Neuron (in vitro differentiated cells): ENCODE measurements at regions not wholly inside any gene's neighbourhood (a gene's known extent, or its start where the extent isn't known, plus 50 kb on each side); places are given as distances from the start of the nearest gene placed in this dataset.

Experiments
- H2AFZ ChIP-seq: one replicate; pipeline ENCODE4 v1.6.1; 2013; ENCODE audit warnings: low read depth, mild to moderate bottlenecking, inconsistent platforms, low read length, moderate library complexity
- H3K27me3 ChIP-seq: one replicate; pipeline ENCODE4 v1.6.1; 2013; ENCODE audit warnings: low read length; ENCODE audit not compliant: insufficient read depth
- H3K36me3 ChIP-seq: one replicate; pipeline ENCODE4 v1.6.1; 2013; ENCODE audit warnings: low read length; ENCODE audit not compliant: insufficient read depth
- H3K4me1 ChIP-seq: one replicate; pipeline ENCODE4 v1.6.1; 2013; ENCODE audit warnings: low read length; ENCODE audit not compliant: insufficient read depth
- H3K4me3 ChIP-seq: 2 replicates; pipeline ENCODE4 v1.5.1; 2013; ENCODE audit warnings: mild to moderate bottlenecking, low read length, moderate library complexity
- H3K9me3 ChIP-seq: one replicate; pipeline ENCODE4 v1.6.1; 2013; ENCODE audit warnings: low read length

DNA sequence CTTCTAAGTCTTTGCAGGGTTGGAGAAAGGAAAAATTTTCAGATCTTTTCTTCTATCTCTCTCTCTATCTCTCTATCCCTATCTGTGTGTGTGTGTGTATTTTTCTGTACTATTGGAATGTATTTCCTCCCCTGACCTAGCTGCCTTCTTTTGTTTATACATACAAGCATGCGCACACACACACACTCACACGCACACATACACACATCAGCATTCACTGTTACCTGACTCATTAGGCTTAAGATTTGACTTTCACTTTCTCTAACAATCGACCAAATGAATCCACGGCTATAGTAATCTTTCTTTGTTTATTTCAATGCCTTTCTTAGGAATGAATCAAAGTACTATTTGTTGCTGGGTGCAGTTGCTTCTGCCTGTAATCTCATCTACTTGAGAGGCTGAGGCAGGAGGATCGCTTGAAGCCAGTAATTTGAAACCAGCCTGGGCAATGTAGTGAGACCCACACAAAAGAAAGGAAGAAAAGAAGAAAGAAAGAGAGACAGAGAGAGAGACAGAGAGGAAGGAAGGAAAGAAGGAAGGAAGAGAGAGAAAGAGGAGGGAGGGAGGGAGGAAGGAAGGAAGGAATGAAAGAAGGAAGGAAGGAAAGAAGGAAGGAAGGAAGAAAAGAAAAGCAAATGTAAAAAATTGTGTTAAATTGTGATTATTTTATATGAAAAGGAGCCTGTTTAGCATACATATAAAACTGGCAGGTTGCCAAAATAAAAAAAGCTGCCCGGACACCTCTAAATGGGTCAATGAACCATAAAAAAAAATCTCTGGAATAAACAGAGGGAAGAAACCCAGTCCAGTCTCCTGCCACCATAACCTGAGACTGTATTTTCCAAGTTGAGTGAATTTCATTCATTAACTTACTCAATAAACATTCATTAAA is 206.8 kb downstream of the ZNF326 start:
- no peak overlapping the region for H3K4me3 ChIP-seq
- H3K4me1 ChIP-seq = no peaks in the 10 kb centered on the region
- H3K27me3 ChIP-seq = peaks cover 3% of the 10 kb centered on the region
- no peaks in the 10 kb centered on the region for H3K9me3 ChIP-seq
- no peak overlapping the region for H2AFZ ChIP-seq
- H3K36me3 ChIP-seq = no peaks in the 10 kb centered on the region

DNA sequence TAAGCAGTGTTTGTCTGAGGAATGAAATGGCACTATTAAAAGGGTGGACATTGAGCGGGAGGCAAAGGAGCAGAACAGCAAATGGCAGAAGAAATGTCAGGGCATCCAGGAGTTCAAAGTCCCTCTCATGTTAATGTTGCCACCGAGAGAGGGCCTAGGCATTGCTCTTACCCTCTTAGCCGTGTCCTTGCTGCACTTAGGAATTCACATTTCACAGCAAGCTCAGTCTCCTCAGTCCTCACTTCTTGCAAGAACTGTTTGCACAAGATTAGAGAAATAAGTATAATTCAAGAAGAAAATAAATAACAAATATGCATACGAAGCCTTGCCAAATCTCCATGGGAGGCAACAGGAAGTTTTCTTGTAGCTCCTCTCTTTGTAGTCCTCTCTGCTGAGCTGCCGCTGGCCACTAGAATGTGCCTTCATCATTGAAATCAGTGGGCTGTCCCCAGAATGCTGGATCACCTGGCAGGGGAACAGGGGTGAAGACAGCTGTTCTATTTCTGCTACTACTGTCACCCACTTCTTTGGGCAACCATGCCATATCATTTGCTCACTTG is 205.8 kb downstream of the ZNF326 start:
- H3K9me3 ChIP-seq = no peaks in the 10 kb centered on the region
- no peak overlapping the region for H3K4me3 ChIP-seq
- H3K27me3 ChIP-seq = peaks cover 3% of the 10 kb centered on the region
- H3K4me1 ChIP-seq = no peaks in the 10 kb centered on the region
- H3K36me3 ChIP-seq = no peaks in the 10 kb centered on the region
- H2AFZ ChIP-seq = no peak overlapping the region

DNA sequence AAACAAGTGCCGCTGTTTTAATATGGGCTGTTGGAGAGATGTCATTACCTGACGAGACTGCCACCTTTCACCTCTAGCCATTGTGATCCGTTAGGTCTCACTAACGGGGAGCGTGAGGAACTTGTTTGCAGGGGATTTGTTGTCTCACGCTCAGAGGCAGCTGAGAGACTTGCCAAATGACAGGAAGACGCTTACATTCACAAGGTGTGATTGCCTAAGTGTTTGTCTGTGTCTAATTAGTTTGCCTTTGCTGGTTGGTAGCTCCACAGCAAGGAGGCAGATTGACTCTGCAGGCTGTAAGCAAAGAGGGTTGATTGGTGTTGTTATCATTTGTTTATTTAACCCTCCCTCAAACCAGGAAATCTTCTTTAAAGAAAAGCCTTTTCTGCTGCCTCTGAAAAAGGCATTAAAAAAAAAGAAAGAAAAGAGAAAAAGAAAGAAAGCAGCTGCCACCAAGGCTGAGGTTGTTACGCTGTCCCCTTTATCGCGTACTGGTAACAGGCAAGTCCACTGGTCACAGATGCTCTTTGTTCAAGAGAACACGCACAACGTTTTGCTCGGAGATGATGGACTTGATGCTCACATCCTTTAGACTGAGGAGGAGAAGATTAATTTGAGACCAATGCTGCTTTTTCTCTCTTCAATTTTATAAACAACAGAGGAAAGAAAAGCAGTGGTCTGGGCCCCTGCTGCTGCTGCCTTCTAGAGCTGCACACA is 203.9 kb downstream of the ZNF326 start:
- Histone ChIP-seq H3K27me3 (peaks cover 2% of the 10 kb centered on the region), H3K4me3 (no peak overlapping the region), H3K4me1 (no peaks in the 10 kb centered on the region), H3K9me3 (no peaks in the 10 kb centered on the region), H3K36me3 (no peaks in the 10 kb centered on the region), H2AFZ (no peak overlapping the region)

DNA sequence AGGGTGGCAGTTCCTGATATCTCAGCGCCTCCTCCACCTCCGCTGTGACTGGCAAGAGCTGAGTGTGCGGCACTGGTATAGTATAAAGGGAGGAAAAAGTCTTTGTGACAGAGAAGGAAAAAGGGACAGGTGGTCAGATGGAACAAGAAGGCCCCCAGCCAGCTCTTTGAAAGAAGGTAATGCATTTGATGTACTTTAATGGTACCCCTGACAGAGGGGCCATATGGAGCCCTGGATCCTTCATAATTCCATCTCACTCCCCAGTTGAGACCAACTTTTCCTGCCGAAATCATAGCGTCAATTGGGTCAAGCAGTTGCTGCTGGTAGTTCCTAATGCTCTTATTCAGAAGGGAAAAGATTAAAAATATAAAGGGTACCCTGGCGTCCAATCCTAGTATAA is 198.2 kb downstream of the ZNF326 start:
- Histone ChIP-seq H3K4me1 (no peaks in the 10 kb centered on the region), H3K4me3 (no peak overlapping the region), H2AFZ (no peak overlapping the region), H3K9me3 (no peaks in the 10 kb centered on the region), H3K27me3 (no peaks in the 10 kb centered on the region), H3K36me3 (no peaks in the 10 kb centered on the region)

DNA sequence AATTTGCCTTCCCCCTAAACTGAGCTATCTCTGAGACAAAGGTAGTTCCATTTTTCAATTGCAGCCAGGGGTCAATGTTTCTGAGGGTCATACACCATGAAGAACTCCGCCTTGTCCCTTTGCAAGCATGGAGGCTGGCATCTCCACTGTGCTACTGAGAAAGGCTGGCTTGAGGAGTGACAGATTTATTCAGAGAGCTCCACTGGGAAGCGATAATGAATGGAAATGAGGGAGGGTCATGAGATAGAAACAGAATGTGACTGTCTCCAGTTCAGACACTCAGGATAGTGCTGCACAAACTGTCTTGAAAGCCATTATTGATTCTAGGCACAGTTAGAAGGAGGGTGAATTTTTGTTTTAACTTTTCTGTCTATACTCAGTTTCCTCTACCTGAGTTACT is 197.5 kb downstream of the ZNF326 start:
- H3K9me3 ChIP-seq = no peaks in the 10 kb centered on the region
- no peaks in the 10 kb centered on the region for H3K27me3 ChIP-seq
- no peak overlapping the region for H2AFZ ChIP-seq
- no peaks in the 10 kb centered on the region for H3K36me3 ChIP-seq
- no peaks in the 10 kb centered on the region for H3K4me1 ChIP-seq
- no peak overlapping the region for H3K4me3 ChIP-seq

DNA sequence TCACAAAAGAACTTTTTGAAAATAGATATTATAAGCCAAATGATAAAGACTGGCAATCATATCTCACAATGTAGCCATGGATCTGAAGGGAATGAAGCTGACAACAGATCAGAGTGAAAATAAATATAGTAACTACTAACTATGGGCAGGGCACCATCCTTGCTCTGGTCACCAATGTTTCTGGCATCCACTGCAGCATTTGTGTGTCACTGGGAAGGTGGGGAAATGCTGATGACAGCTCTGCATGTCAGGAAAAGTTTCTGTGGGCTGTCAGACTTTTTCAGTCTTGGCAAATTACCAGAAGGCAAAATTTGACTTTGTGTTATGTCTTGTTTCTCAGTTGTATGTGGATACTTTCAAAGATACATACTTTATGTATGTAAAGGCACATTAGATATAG is 195.6 kb downstream of the ZNF326 start:
- Histone ChIP-seq H3K4me1 (no peaks in the 10 kb centered on the region), H3K27me3 (no peaks in the 10 kb centered on the region), H3K9me3 (no peaks in the 10 kb centered on the region), H3K36me3 (no peaks in the 10 kb centered on the region), H3K4me3 (no peak overlapping the region), H2AFZ (no peak overlapping the region)

DNA sequence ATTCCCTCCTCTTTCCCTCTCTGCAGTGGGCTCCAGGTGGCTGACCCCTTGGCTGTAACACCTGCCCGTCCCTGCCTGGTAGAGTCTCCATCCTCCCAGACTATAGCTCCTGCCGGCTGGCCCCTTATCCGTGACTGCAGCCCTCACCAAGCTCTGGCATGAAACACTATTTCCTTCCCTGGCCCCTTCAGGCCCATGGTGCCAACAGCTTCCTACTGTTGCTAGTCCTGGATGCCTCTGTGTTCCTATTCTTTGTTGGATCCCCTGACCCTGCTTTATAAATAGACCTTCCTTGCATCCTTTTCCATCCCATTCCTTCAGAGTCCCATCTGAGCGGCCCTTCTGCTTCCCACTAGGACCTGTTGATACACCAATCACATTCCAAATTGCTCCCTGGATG is 195.0 kb downstream of the ZNF326 start:
- H3K36me3 ChIP-seq = no peaks in the 10 kb centered on the region
- no peak overlapping the region for H3K4me3 ChIP-seq
- H3K27me3 ChIP-seq = no peaks in the 10 kb centered on the region
- H3K4me1 ChIP-seq = no peaks in the 10 kb centered on the region
- no peaks in the 10 kb centered on the region for H3K9me3 ChIP-seq
- no peak overlapping the region for H2AFZ ChIP-seq

DNA sequence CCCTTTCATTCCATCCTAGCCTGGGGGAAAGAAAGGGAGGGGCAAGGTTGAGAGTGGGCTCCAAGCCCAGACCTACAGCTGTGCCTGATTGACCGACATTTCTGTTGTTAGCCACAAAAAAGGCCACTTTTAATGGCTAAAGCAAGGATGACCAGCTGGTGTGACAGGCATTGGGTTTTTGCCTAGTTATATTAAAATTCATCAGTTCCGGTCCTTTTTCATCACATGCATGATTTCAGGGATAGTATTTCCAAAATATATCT is 192.3 kb downstream of the ZNF326 start:
- H3K9me3 ChIP-seq = no peaks in the 10 kb centered on the region
- no peak overlapping the region for H3K4me3 ChIP-seq
- no peaks in the 10 kb centered on the region for H3K36me3 ChIP-seq
- no peak overlapping the region for H2AFZ ChIP-seq
- no peaks in the 10 kb centered on the region for H3K27me3 ChIP-seq
- no peaks in the 10 kb centered on the region for H3K4me1 ChIP-seq

DNA sequence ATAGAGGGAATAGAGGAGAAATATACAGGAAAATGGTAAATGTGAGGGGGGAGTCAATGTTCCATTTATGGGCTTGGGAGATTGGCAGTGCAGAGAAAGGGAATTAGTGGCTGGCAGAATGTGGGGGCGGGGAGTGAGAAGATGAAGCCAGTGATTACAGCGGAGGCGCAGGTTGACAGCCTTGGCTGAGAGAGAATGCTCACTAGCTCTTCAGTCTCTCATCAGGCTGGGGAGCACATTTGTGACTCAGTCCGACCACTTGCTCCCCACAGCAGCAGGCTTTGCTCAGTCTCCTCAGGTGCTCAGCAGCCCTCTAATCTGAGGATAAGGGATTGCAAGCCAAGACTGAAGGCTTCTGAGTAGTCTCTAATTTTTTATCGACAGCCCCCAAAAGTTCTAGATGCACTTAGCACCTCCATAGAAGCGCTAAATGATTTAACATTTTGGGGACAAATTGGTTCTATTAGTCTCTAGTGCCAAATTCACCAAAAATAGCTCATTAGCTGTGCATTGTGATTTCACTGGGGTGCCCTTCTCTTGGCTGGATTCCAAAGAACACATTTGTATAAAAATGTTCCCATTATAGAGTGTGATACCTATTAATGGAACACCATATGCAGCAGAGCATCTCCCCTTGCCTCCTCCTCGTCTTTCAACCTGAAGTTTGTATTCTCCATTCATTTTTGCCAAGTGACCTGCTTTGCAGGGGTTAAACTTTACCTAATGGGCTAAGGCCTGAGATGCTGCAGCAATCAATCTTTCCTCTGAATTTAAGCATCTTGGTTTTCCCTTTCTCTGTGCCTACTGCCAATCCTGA is 191.8 kb downstream of the ZNF326 start:
- no peaks in the 10 kb centered on the region for H3K4me1 ChIP-seq
- H3K36me3 ChIP-seq = no peaks in the 10 kb centered on the region
- no peak overlapping the region for H2AFZ ChIP-seq
- no peak overlapping the region for H3K4me3 ChIP-seq
- no peaks in the 10 kb centered on the region for H3K9me3 ChIP-seq
- H3K27me3 ChIP-seq = no peaks in the 10 kb centered on the region

DNA sequence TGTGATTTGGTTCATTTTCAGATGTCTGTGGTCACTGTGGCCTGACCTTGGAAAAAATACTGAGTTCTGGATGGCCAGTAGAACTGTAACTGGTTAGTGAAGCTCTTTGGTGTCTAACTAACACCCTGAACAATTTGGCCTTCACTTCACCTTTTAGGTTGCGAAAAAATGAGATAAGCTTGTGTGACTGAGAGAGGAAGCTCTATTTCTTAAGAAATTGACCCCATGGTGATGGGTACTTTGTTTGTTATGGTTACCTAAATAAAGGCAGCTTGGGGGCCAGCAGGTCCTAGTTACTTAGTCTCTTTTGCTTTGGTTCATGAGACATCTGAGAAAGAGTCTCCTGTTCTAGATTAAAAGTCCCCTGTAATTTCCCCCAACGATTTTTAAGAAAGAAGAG is 181.6 kb downstream of the ZNF326 start:
- Histone ChIP-seq H3K36me3 (no peaks in the 10 kb centered on the region), H2AFZ (no peak overlapping the region), H3K9me3 (no peaks in the 10 kb centered on the region), H3K4me1 (no peaks in the 10 kb centered on the region), H3K27me3 (no peaks in the 10 kb centered on the region), H3K4me3 (no peak overlapping the region)

DNA sequence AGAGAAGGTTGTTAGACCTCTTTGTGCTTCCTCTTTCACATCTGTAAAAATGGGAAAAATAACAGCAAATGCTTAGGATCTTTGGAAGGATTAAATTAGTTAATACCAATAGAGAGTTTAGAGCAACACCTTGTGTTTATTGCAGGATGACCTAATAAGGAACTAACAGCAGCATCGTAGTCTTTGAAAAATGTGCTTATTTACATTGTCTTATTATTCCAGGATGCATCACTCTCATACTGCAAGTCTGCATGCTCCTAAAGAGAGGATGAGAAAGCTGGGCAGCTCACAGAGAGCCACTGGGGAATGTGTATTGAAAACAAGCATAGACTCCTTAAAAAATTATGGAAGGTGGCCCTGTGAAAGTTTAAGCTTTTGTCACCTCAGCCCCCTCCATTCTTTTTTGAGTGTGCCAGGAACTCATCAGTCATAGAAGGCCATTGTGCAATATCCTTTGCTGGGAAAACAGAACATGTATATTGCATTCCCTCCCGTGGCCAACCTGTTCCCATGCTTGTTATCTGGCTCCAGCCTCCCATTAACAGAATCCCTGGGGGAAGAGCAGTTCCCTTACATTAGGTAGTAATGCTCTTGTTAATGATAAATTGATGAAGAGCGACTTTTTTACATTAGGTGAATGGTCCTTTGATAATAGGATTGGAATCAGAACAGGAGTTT is 180.7 kb downstream of the ZNF326 start:
- Histone ChIP-seq H3K4me3 (no peak overlapping the region), H2AFZ (no peak overlapping the region), H3K4me1 (no peaks in the 10 kb centered on the region), H3K9me3 (no peaks in the 10 kb centered on the region), H3K36me3 (no peaks in the 10 kb centered on the region), H3K27me3 (no peaks in the 10 kb centered on the region)

DNA sequence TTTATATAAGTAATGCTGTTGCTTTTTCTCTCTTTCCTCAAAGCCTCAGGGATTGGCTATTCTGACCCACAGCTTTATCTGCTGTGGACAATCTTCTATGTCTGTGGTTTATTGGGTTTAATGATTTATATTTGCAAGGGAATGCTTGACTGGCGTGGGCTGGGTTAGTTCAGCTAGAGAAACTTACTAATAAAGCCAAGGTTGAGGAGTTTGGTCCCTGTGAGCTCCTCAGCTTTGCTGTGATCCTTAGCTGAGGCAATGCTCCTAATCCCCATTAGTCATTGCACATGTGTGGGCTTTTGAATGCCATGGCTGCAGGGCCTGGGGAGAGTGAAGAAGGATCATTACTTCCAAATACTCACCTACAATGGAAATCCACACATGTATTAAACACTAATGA is 179.3 kb downstream of the ZNF326 start:
- Histone ChIP-seq H3K36me3 (no peaks in the 10 kb centered on the region), H3K4me3 (no peak overlapping the region), H2AFZ (no peak overlapping the region)

More for the DNA sequence above, 179.3 kb downstream of the ZNF326 start:
- Histone ChIP-seq H3K4me1 (no peaks in the 10 kb centered on the region), H3K9me3 (no peaks in the 10 kb centered on the region), H3K27me3 (no peaks in the 10 kb centered on the region)
